ENCODE measurements at regions not wholly inside any gene's neighbourhood (a gene's known extent, or its start where the extent isn't known, plus 50 kb on each side); places are given as distances from the start of the nearest gene placed in this dataset.

- in situ Hi-C loops (cut with MboI; ENCODE audit: low sequenced_read_pairs), result no loop called here
Measured at GRCh38 chr5:164728733-164729132, 1223.3 kb downstream of the MAT2B start.

GRCh38 chr5:164735334-164735733 lies 1229.9 kb downstream of the MAT2B start:
- in situ Hi-C loops (cut with MboI; ENCODE audit: low sequenced_read_pairs), result no loop called here

- in situ Hi-C loops (cut with MboI; ENCODE audit: low sequenced_read_pairs), result no loop called here
Measured at GRCh38 chr5:164741376-164741775, 1236.0 kb downstream of the MAT2B start.

GRCh38 chr5:164742025-164742424 lies 1236.6 kb downstream of the MAT2B start:
- in situ Hi-C loops (cut with MboI; ENCODE audit: low sequenced_read_pairs), result no loop called here

GRCh38 chr5:164746723-164747122 lies 1241.3 kb downstream of the MAT2B start:
- in situ Hi-C loops (cut with MboI; ENCODE audit: low sequenced_read_pairs), result no loop called here

GRCh38 chr5:164747371-164747770 lies 1242.0 kb downstream of the MAT2B start:
- in situ Hi-C loops (cut with MboI; ENCODE audit: low sequenced_read_pairs), result no loop called here

GRCh38 chr5:164748861-164749260 lies 1243.4 kb downstream of the MAT2B start:
- in situ Hi-C loops (cut with MboI; ENCODE audit: low sequenced_read_pairs), result no loop called here

- in situ Hi-C loops (cut with MboI; ENCODE audit: low sequenced_read_pairs), result no loop called here
Measured at GRCh38 chr5:164753434-164753833, 1248.0 kb downstream of the MAT2B start.

GRCh38 chr5:164763206-164763605 lies 1257.8 kb downstream of the MAT2B start:
- in situ Hi-C loops (cut with MboI; ENCODE audit: low sequenced_read_pairs), result no loop called here

GRCh38 chr5:164772122-164772521 lies 1266.7 kb downstream of the MAT2B start:
- in situ Hi-C loops (cut with MboI; ENCODE audit: low sequenced_read_pairs), result no loop called here

- in situ Hi-C loops (cut with MboI; ENCODE audit: low sequenced_read_pairs), result no loop called here
Measured at GRCh38 chr5:164784230-164784629, 1278.8 kb downstream of the MAT2B start.

GRCh38 chr5:164798110-164798509 lies 1292.7 kb downstream of the MAT2B start:
- in situ Hi-C loops (cut with MboI; ENCODE audit: low sequenced_read_pairs), result no loop called here

- in situ Hi-C loops (cut with MboI; ENCODE audit: low sequenced_read_pairs), result no loop called here
Measured at GRCh38 chr5:164799391-164799790, 1294.0 kb downstream of the MAT2B start.

GRCh38 chr5:164801910-164802309 lies 1296.5 kb downstream of the MAT2B start:
- in situ Hi-C loops (cut with MboI; ENCODE audit: low sequenced_read_pairs), result no loop called here

GRCh38 chr5:164809821-164810220 lies 1304.4 kb downstream of the MAT2B start:
- in situ Hi-C loops (cut with MboI; ENCODE audit: low sequenced_read_pairs), result no loop called here

GRCh38 chr5:164818445-164818844 lies 1313.0 kb downstream of the MAT2B start:
- in situ Hi-C loops (cut with MboI; ENCODE audit: low sequenced_read_pairs), result no loop called here

- in situ Hi-C loops (cut with MboI; ENCODE audit: low sequenced_read_pairs), result no loop called here
Measured at GRCh38 chr5:164824671-164825070, 1319.3 kb downstream of the MAT2B start.

- in situ Hi-C loops (cut with MboI; ENCODE audit: low sequenced_read_pairs), result no loop called here
Measured at GRCh38 chr5:164832516-164832915, 1327.1 kb downstream of the MAT2B start.

GRCh38 chr5:164844348-164844747 lies 1338.9 kb downstream of the MAT2B start:
- in situ Hi-C loops (cut with MboI; ENCODE audit: low sequenced_read_pairs), result no loop called here

GRCh38 chr5:164860896-164861295 lies 1355.5 kb downstream of the MAT2B start:
- in situ Hi-C loops (cut with MboI; ENCODE audit: low sequenced_read_pairs), result no loop called here

GRCh38 chr5:164861610-164862009 lies 1356.2 kb downstream of the MAT2B start:
- in situ Hi-C loops (cut with MboI; ENCODE audit: low sequenced_read_pairs), result no loop called here

GRCh38 chr5:164868761-164869160 lies 1363.3 kb downstream of the MAT2B start:
- in situ Hi-C loops (cut with MboI; ENCODE audit: low sequenced_read_pairs), result no loop called here

- in situ Hi-C loops (cut with MboI; ENCODE audit: low sequenced_read_pairs), result no loop called here
Measured at GRCh38 chr5:164869325-164869724, 1363.9 kb downstream of the MAT2B start.

- in situ Hi-C loops (cut with MboI; ENCODE audit: low sequenced_read_pairs), result no loop called here
Measured at GRCh38 chr5:164876793-164877192, 1371.4 kb downstream of the MAT2B start.

Data from HL-60/S4 (cell line).